Gastrocnemius medialis (tissue), 4 donors: ENCODE measurements at regions not wholly inside any gene's neighbourhood (a gene's known extent, or its start where the extent isn't known, plus 50 kb on each side); places are given as distances from the start of the nearest gene placed in this dataset.

Experiments used
- ATAC-seq, 2 donors: fragments of 150-250 bp; one replicate each; pipeline ENCODE4 v1.9.1; 2016
- DNase-seq, 2 donors: peaks; one replicate each; pipeline ENCODE4 v3.0.0-alpha.2; 2019
- H3K27ac ChIP-seq, 4 donors: fragments of 200-600 bp; sonication (generic); 1 replicate in 1 of 4; 2 replicates in 3 of 4; pipeline ENCODE4 v1.5.1; 2016 to 2018; ENCODE audit warnings: mild to moderate bottlenecking in 2 of 4, moderate library complexity in 1 of 4
- H3K27me3 ChIP-seq, 3 donors: fragments of 200-600 bp; sonication (generic) in 2 of 3; 1 replicate in 1 of 3; 2 replicates in 2 of 3; pipeline versions ENCODE4 v1.5.1 to v1.6.0; 2016 to 2019; ENCODE audit warnings: mild to moderate bottlenecking in 1 of 3, moderate library complexity in 1 of 3
- H3K36me3 ChIP-seq, 2 donors: fragments of 200-600 bp; sonication (generic) in 1 of 2; one replicate each; pipeline ENCODE4 v1.5.1; 2017 to 2018
- H3K4me1 ChIP-seq, 2 donors: fragments of 200-600 bp; sonication (generic) in 1 of 2; one replicate each; pipeline ENCODE4 v1.5.1; 2016 to 2017; ENCODE audit warnings: mild to moderate bottlenecking in 2 of 2
- H3K4me3 ChIP-seq, 4 donors: fragments of 200-600 bp; sonication (generic) in 3 of 4; 1 replicate in 1 of 4; 2 replicates in 3 of 4; pipeline ENCODE4 v1.5.1; 2016 to 2019; ENCODE audit warnings: mild to moderate bottlenecking in 2 of 4
- H3K9me3 ChIP-seq, 3 donors: fragments of 200-600 bp; sonication (generic) in 2 of 3; 1 replicate in 1 of 3; 2 replicates in 2 of 3; pipeline ENCODE4 v1.5.1; 2016 to 2019
- POLR2A ChIP-seq, 2 donors: fragments of 450-650 bp; IDR thresholded peaks; one replicate each; pipeline ENCODE4 v1.6.1; 2017; ENCODE audit warnings: antibody characterized with exemption in 2 of 2, mild to moderate bottlenecking in 2 of 2, moderate library complexity in 2 of 2
- in situ Hi-C, 4 donors: fragments of 200-750 bp; cut with MboI; loops; one replicate each; pipeline versions ENCODE4 v1.15.0 to v1.8.0; 2017; ENCODE audit warnings: low sequenced_read_pairs in 4 of 4
- intact Hi-C: fragments of 100-400 bp; cut with DNase I; formaldehyde crosslinking; loops from one replicate; pipeline ENCODE4 v1.15.1; 2023; ENCODE audit warnings: low total_unique reads
- TF ChIP-seq, protein P1 (sequence below), 5 experiments: fragments of 450-650 bp in 3 of 5; fragments of 200-600 bp in 2 of 5; sonication (generic) in 2 of 5; IDR thresholded peaks in 4 of 5; conservative IDR thresholded peaks in 1 of 5; 1 replicate in 4 of 5; 2 replicates in 1 of 5; pipeline ENCODE4 v1.5.1; 2016 to 2019; ENCODE audit warnings: antibody characterized with exemption in 5 of 5, mild to moderate bottlenecking in 3 of 5, moderate library complexity in 3 of 5

- in situ Hi-C loops (no loop called here), intact Hi-C loops (no loop called here)
- TF ChIP-seq, protein P1, sequence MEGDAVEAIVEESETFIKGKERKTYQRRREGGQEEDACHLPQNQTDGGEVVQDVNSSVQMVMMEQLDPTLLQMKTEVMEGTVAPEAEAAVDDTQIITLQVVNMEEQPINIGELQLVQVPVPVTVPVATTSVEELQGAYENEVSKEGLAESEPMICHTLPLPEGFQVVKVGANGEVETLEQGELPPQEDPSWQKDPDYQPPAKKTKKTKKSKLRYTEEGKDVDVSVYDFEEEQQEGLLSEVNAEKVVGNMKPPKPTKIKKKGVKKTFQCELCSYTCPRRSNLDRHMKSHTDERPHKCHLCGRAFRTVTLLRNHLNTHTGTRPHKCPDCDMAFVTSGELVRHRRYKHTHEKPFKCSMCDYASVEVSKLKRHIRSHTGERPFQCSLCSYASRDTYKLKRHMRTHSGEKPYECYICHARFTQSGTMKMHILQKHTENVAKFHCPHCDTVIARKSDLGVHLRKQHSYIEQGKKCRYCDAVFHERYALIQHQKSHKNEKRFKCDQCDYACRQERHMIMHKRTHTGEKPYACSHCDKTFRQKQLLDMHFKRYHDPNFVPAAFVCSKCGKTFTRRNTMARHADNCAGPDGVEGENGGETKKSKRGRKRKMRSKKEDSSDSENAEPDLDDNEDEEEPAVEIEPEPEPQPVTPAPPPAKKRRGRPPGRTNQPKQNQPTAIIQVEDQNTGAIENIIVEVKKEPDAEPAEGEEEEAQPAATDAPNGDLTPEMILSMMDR (IDR thresholded peaks at IDR 0.05 in 4 of 5, conservative IDR thresholded peaks at IDR 0.05 in 1 of 5) = no peak
- TF ChIP-seq POLR2A (IDR thresholded peaks at IDR 0.05) = no peak
- no peaks in the 10 kb centered on the region for H3K4me1 ChIP-seq
- DNase-seq = no peak
- H3K27me3 ChIP-seq = no peaks in the 10 kb centered on the region
- H3K27ac ChIP-seq = no peak overlapping the region
- no peaks in the 10 kb centered on the region for H3K36me3 ChIP-seq
- H3K9me3 ChIP-seq = no peaks in the 10 kb centered on the region
- no peak for ATAC-seq
- no peak overlapping the region for H3K4me3 ChIP-seq
Observed at GRCh38 chr7:17031906-17032551, 150.2 kb upstream of the AGR3 start.

GRCh38 chr7:17033245-17033644 is 151.5 kb upstream of the AGR3 start:
- Histone ChIP-seq H3K27ac (no peak overlapping the region), H3K9me3 (no peaks in the 10 kb centered on the region), H3K36me3 (no peaks in the 10 kb centered on the region), H3K4me3 (no peak overlapping the region), H3K4me1 (no peaks in the 10 kb centered on the region), H3K27me3 (no peaks in the 10 kb centered on the region)
- DNase-seq (no peak), ATAC-seq (no peak)
- TF ChIP-seq, protein P1 (IDR thresholded peaks at IDR 0.05 in 4 of 5, conservative IDR thresholded peaks at IDR 0.05 in 1 of 5) = no peak
- no peak for TF ChIP-seq POLR2A (IDR thresholded peaks at IDR 0.05)
- intact Hi-C loops = no loop called here
- in situ Hi-C loops = no loop called here

DNA sequence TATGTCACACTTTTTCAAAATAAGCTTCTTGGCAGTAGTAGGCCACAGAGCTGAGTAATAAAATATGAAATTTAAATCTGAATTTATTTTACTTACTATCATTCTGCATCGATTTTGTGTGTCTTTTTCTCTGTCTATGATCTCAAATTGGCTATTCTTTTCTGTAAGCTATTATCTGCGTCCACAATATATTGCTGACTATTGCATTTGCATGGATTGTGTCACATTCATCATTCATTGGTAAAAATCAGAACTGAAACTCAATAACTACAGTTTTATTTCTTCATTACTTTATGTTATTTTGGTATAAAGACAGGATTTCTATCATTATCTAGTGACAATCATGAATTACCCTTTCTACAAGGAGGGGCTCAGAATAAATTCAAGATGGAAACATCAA is 154.8 kb upstream of the AGR3 start:
- Histone ChIP-seq H3K27me3 (no peaks in the 10 kb centered on the region), H3K9me3 (no peaks in the 10 kb centered on the region), H3K4me1 (peaks cover 0 to 9% of the 10 kb centered on the region in 2 donors), H3K4me3 (no peak overlapping the region), H3K27ac (no peak overlapping the region), H3K36me3 (no peaks in the 10 kb centered on the region)
- no peak for ATAC-seq
- intact Hi-C loops = no loop called here
- DNase-seq = no peak
- in situ Hi-C loops = no loop called here
- TF ChIP-seq, protein P1 (IDR thresholded peaks at IDR 0.05 in 4 of 5, conservative IDR thresholded peaks at IDR 0.05 in 1 of 5) = no peak
- TF ChIP-seq POLR2A (IDR thresholded peaks at IDR 0.05) = no peak

DNA sequence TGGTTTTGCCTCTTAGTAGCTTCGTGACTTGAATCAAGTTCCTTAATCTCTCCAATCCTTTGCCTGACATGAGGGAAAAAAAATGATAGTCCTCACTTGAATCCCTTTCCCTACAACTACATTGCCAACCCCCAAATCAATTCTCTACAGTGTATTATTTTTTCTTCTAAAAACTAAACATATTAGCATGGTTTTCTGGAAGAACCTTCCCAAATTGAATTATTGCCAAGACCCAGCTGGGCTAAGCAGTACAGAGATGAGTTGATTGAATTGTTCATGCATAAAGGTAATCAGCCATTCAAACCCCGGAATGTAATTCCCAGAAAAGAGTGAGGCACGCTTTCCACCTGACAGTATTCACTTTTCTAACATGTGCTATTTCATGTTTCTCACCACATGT is 155.6 kb upstream of the AGR3 start:
- in situ Hi-C loops = no loop called here

More for the DNA sequence above, 155.6 kb upstream of the AGR3 start:
- DNase-seq (no peak), ATAC-seq (no peak)
- no peaks in the 10 kb centered on the region for H3K9me3 ChIP-seq
- H3K27ac ChIP-seq = no peak overlapping the region
- TF ChIP-seq, protein P1 (IDR thresholded peaks at IDR 0.05 in 4 of 5, conservative IDR thresholded peaks at IDR 0.05 in 1 of 5) = no peak
- TF ChIP-seq POLR2A (IDR thresholded peaks at IDR 0.05) = no peak
- intact Hi-C loops = no loop called here
- no peaks in the 10 kb centered on the region for H3K36me3 ChIP-seq
- no peak overlapping the region for H3K4me3 ChIP-seq
- H3K4me1 ChIP-seq = peaks cover 0 to 16% of the 10 kb centered on the region in 2 donors
- H3K27me3 ChIP-seq = no peaks in the 10 kb centered on the region
